HepG2 (cell line): ENCODE measurements at regions not wholly inside any gene's neighbourhood (a gene's known extent, or its start where the extent isn't known, plus 50 kb on each side); places are given as distances from the start of the nearest gene placed in this dataset.

Experiments
- ESRRA ChIP-seq: sonication (generic); formaldehyde crosslinking; IDR thresholded peaks from 2 replicates; pipeline ENCODE4 v1.5.1; 2020; ENCODE audit warnings: mild to moderate bottlenecking, low read depth, missing genetic modification reagents
- ETS1 ChIP-seq: sonication (generic); formaldehyde crosslinking; IDR thresholded peaks from 2 replicates; pipeline ENCODE4 v1.4.0; 2020; ENCODE audit warnings: missing genetic modification reagents
- FOXP1 ChIP-seq, 2 experiments: fragments of 450-650 bp in 1 of 2; IDR thresholded peaks; 2 replicates each; pipeline ENCODE4 v1.6.1; 2017 to 2018; ENCODE audit warnings: antibody characterized with exemption in 1 of 2
- GABPA ChIP-seq, 2 experiments: IDR thresholded peaks; 2 replicates each; pipeline ENCODE4 v1.6.1; 2011 to 2016; ENCODE audit warnings: low read depth in 2 of 2, low read length in 1 of 2, missing biosample characterization in 1 of 2, missing genetic modification characterization in 1 of 2
- GABPB1 ChIP-seq: IDR thresholded peaks from 2 replicates; pipeline ENCODE4 v1.6.1; 2016; ENCODE audit warnings: mild to moderate bottlenecking, missing genetic modification reagents, moderate library complexity, missing compliant biosample characterization
- JUNB ChIP-seq: sonication (generic); formaldehyde crosslinking; IDR thresholded peaks from 2 replicates; pipeline ENCODE4 v1.8.0; 2022; ENCODE audit warnings: missing genetic modification reagents, mild to moderate bottlenecking, borderline replicate concordance
- KMT2A ChIP-seq: sonication (generic); formaldehyde crosslinking; IDR thresholded peaks from 2 replicates; pipeline ENCODE4 v1.4.0; 2020; ENCODE audit warnings: missing genetic modification reagents
- NFIB ChIP-seq: sonication (generic); formaldehyde crosslinking; IDR thresholded peaks from 2 replicates; pipeline ENCODE4 v1.9.0; 2021; ENCODE audit warnings: missing genetic modification reagents, mild to moderate bottlenecking, borderline replicate concordance
- RFX5 ChIP-seq: IDR thresholded peaks from 2 replicates; pipeline ENCODE4 v1.6.1; 2011; ENCODE audit warnings: low read depth, low read length, improper control_type of control experiment
- ZBTB20 ChIP-seq: sonication (generic); formaldehyde crosslinking; IDR thresholded peaks from 2 replicates; pipeline ENCODE4 v1.8.1; 2023; ENCODE audit warnings: missing genetic modification reagents, low read depth, mild to moderate bottlenecking, borderline replicate concordance
- ZBTB7A ChIP-seq: sonication (generic); formaldehyde crosslinking; IDR thresholded peaks from 2 replicates; pipeline ENCODE4 v1.8.0; 2022; ENCODE audit warnings: mild to moderate bottlenecking, missing genetic modification reagents
- ZNF17 ChIP-seq: sonication (generic); formaldehyde crosslinking; IDR thresholded peaks from 2 replicates; pipeline ENCODE4 v1.5.0; 2020; ENCODE audit warnings: mild to moderate bottlenecking, missing genetic modification reagents
- ZNF274 ChIP-seq: sonication (generic); formaldehyde crosslinking; IDR thresholded peaks from 2 replicates; pipeline ENCODE4 v1.5.1; 2020; ENCODE audit warnings: mild to moderate bottlenecking, missing genetic modification reagents
- ZNF282 ChIP-seq: fragments of 450-650 bp; IDR thresholded peaks from 2 replicates; pipeline ENCODE4 v1.6.1; 2018; ENCODE audit not compliant: partially characterized antibody

GRCh38 chr10:70974920-70975319, 86.6 kb upstream of the PCBD1 start:
- TF ChIP-seq JUNB (CRISPR knock-in tag) = no peak
- no peak for TF ChIP-seq ZBTB7A (CRISPR knock-in tag)
- no peak for TF ChIP-seq RFX5
- no peak for TF ChIP-seq ZNF282
- TF ChIP-seq ZNF274 (CRISPR knock-in tag) = no peak
- TF ChIP-seq ETS1 (CRISPR knock-in tag) = no peak
- TF ChIP-seq GABPA (IDR thresholded peaks at IDR 0.05; ENCODE audit: low read depth, low read length) = no peak
- no peak for TF ChIP-seq GABPA (CRISPR knock-in tag; IDR thresholded peaks at IDR 0.05; ENCODE audit: low read depth)
- no peak for TF ChIP-seq KMT2A (CRISPR knock-in tag)
- no peak for TF ChIP-seq ZBTB20 (CRISPR knock-in tag)
- no peak for TF ChIP-seq ZNF17
- no peak for TF ChIP-seq ESRRA
- TF ChIP-seq GABPB1 (CRISPR knock-in tag) = no peak
- TF ChIP-seq NFIB = no peak
- TF ChIP-seq FOXP1 (IDR thresholded peaks at IDR 0.05) = no peak
- no peak for TF ChIP-seq FOXP1 (CRISPR knock-in tag; IDR thresholded peaks at IDR 0.05)
